Esophagus mucosa (tissue), 1 donor: ENCODE measurements at regions not wholly inside any gene's neighbourhood (a gene's known extent, or its start where the extent isn't known, plus 50 kb on each side); places are given as distances from the start of the nearest gene placed in this dataset.
"Not testable (repeated sequence)": the region's sequence is repeated elsewhere in the genome, so short reads cannot be mapped to it uniquely, and the experiment has no call there.

Experiments used
- ATAC-seq: fragments of 200-7000 bp; cut with Tn5 transposase; one replicate; pipeline ENCODE4 v1.9.1; 2020
- donor health status: DM: yes; HTN: yes; CAD: no.

DNA sequence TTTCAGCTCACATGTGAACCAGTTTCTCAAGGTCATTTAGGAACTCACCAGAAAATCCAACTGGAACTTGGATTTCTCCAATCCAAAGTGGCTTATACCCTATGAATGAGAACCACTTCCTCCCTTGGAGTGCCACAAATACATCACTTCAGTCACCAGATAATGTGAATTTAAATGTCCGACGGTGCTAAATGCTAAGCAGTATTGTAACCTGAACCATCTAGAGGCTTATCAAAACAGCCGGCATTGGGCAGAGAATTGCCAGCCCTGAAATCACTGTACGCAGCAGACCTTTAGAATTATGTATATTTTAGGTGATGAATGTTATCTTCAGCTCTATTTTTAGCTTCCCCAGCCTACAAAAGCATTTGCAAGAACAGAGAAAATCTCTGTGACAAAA, 76.8 kb upstream of the COX20 start:
- no peak for ATAC-seq

DNA sequence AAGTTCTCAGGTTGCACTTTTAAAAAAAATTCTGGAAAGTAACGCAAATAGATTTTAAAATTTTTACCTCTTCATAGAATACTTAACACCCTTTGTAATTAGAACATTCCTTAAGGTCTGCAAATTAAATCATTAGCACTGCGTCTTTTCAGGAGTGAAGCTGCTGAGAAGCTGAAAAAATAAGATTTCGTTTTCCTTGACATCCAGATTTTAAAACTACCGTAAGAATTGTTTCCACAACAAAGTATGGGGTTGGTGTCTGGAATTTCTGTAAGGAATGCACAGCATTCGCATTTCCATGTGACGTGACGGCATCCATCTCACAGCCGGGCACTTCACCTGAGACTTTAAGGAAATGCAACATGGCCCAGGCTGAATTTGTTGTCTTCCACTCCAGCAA, 76.3 kb upstream of the COX20 start:
- no peak for ATAC-seq

- no peak for ATAC-seq
Observed at GRCh38 chr1:244760471-244760870, 75.0 kb upstream of the COX20 start.

- no peak for ATAC-seq
Observed at GRCh38 chr1:244761279-244761678, 74.2 kb upstream of the COX20 start.

DNA sequence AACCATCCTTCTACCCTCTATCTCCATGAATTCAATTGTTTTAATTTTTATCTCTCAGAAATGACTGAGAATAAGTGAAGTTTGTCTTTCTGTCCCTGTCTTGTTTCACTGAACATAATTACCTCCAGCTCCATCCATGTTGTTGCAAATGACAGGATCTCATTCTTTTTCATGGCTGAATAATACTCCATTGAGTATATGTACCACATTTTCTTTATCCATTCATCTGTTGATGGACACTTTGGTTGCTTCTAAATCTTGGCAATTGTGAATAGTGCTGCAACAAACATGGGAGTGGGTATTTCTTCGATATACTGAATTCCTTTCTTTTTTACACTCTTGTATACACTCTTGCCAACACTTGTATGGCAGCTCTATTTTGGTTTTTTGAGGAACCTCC, 72.8 kb upstream of the COX20 start:
- ATAC-seq, result no peak

DNA sequence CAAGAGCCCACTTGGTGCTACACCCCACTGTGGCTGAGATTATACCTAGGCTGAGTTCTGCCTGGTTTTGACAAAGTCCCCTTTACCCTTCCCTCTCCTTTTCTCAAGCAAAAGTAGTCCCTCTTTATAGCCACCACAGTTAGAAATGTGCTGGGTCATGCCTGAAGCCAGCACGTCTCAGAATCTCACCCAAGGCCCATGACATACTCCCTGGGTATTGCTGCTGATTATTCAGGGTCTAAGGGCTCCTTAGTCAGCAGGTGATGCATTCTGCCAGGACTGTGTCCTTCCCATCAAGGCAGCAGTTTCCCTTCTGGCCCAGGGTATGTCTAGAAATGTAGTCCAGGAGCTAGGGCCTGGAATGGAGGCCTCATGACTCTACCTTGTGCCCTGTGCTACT, 67.3 kb upstream of the COX20 start:
- no peak for ATAC-seq

DNA sequence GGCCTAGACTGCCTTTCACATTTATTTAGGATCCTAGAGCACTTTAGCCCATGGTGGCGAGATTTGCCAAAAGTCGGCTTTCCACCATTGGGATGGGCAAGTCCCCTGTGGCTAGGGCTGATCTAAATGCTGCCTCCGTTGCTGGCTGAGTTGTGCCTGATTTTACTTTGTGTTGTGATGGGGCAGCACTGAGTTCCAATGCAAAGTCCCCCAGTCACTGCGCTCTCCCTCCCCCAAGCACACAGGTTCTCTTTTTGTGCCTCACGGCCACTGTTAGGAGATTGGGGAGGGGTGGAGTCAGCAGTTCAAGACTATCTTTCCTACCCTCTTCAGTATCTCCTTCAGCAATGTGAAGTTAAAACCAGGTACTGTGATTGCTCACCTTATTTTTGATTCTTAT, 66.7 kb upstream of the COX20 start:
- no peak for ATAC-seq

- ATAC-seq, result not testable (repeated sequence)
Observed at GRCh38 chr1:244770556-244770955, 64.9 kb upstream of the COX20 start.

- no peak for ATAC-seq
Observed at GRCh38 chr1:244773513-244773912, 61.9 kb upstream of the COX20 start.

- ATAC-seq, result not testable (repeated sequence)
Observed at GRCh38 chr1:244776783-244777182, 58.7 kb upstream of the COX20 start.

DNA sequence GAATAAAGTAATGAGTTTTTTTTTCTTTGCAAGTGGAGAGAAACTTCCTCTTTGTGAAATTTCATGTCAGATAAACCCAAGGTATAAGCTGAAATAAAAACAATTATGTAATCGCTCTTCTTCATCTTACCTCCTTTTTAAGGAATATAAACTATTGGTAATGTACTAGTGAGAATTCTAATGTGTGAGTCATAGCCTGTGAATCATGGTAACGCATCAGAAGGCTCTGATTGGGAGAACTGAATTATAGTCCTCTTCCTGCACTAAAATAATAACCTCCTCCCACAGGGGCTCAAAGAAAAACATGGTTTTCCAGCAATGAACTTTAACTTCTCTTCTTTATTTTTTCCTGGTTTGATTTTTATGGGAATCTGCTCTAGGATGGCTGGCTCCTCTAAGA, 57.1 kb upstream of the COX20 start:
- ATAC-seq, result peak; percentile 86

GRCh38 chr1:244779410-244779809, 56.0 kb upstream of the COX20 start:
- ATAC-seq, result no peak

GRCh38 chr1:244780311-244780710, 55.1 kb upstream of the COX20 start:
- ATAC-seq, result no peak

DNA sequence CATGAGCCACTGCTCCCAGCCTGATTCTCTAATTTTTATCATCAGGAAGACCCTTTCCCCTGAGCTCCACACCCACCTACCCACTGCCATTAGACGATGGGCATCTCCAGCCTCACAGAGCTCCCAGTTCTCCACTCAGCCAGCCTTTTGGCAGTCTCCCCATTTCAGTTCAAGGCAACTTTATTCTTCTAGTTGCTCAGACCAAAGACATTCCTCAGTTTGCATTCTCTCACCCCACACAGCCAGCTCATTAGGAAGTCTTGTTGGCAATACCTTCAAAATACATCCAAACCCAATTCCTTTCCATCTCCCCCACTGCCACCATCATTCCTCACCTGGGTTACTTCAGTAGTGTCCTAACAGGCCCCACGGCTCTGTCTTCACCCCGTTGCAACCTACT, 53.4 kb upstream of the COX20 start:
- ATAC-seq, result no peak

- no peak for ATAC-seq
Observed at GRCh38 chr1:244783138-244783537, 52.3 kb upstream of the COX20 start.
